HL-60/S4 (cell line): ENCODE measurements at regions not wholly inside any gene's neighbourhood (a gene's known extent, or its start where the extent isn't known, plus 50 kb on each side); places are given as distances from the start of the nearest gene placed in this dataset.

ENCODE experiments used
- in situ Hi-C: fragments of 300-500 bp; cut with MboI; formaldehyde crosslinking; loops from 2 replicates; pipeline ENCODE4 v1.14.3; 2022; ENCODE audit warnings: low sequenced_read_pairs

DNA sequence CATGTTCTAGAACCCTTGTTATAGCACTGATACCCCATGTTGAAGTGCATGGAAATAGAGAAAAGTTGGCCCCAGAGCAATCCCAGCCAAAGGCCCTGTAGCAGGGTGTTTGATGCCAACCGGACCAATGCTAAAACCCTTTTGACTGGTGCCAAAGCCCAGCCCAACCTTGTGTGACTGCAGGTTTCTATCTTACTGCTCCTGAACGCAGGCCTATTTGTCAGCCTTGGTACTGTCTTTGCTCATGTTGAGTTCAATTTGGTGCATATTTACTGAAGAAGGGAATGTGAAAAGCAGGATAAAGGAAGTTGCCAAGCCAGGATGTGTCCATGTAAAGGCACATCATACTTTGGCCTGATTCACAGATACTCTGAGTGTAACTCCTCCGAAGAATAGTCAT is 51.7 kb upstream of the NFASC start:
- in situ Hi-C loops = no loop called here

DNA sequence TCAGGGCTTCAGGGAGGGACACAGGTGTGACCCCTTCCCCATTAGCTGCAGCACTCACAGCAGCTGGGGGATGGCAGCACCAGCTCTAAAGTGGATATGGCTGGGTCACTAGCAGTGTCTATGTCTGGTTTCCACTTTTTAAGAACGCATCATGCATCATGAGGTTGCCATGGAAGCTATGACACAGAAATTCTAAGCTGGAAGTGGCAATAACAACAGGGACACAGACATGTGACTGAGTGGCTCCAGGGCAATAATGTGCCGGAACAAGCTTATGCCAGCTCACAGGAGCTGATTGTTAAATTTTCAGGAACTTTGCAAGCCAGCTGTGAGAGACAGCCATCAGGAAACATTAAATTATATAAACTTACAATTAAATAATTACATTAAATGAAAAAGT is 51.2 kb upstream of the NFASC start:
- in situ Hi-C loops = no loop called here
